ENCODE measurements at regions not wholly inside any gene's neighbourhood (a gene's known extent, or its start where the extent isn't known, plus 50 kb on each side); places are given as distances from the start of the nearest gene placed in this dataset.

- TF ChIP-seq POLR2A (IDR thresholded peaks at IDR 0.05) = no peak
- TF ChIP-seq CTCF (IDR thresholded peaks at IDR 0.05 in 4 of 5, conservative IDR thresholded peaks at IDR 0.05 in 1 of 5) = no peak
Observed at GRCh38 chr10:15442056-15442455, 71.0 kb upstream of the FAM171A1 start.

Measured in gastrocnemius medialis (tissue), 4 donors.